ENCODE measurements at regions not wholly inside any gene's neighbourhood (a gene's known extent, or its start where the extent isn't known, plus 50 kb on each side); places are given as distances from the start of the nearest gene placed in this dataset.

DNA sequence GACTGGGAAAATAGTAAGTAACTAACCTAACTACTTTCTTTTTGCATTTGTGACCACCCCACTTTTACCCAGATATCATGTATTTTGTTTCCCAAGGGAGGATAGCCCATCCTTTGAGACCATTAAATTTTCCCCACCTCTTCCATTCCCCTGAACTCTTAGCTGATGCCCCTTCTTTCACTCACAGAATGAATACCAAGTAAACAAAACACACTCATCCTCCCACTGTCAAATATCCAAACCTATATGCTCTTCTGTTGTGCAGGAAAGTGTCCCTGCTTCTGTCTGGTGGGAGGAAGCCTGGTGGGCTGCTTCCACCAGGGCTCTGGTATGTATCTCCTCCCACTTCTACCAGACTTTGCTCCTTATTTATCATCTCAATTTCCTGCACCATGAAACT lies 64.6 kb upstream of the PARD3B start:
- CTCF ChIA-PET, result no interaction called here
- no peaks in the 10 kb centered on the region for H3K9me3 ChIP-seq (ENCODE audit: control insufficient read depth, insufficient read depth, low read depth, low read length)
- POLR2A ChIA-PET, result no interaction called here

DNA sequence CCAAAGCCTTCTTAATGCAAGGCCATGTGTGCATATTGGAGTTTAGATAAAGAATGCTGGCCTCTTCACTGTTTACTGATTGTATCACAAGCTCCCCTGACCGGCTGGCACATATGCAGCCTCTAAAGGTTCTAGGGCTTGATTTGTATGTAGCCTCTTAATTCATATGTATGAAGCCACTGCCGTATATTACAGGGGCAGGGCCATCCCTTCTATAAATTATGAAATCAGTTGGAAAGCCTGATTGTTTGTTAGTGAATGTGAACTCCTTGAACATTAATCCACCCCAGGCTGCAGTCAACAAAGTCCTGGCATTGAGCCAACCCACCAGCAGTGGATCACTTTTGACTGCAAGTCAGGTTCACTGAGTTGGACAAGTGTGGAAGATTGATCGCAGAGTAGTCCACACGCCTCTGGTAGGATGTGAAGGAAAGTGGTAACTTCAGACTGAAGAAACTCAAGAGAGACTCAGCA lies 61.6 kb upstream of the PARD3B start:
- 0 out of 2 replicates have a peak, but pooled peaks have one; percentile 35 for TF ChIP-seq ZNF660 (tag by site-specific recombination; IDR thresholded peaks at IDR 0.05)
- TF ChIP-seq, protein P1, sequence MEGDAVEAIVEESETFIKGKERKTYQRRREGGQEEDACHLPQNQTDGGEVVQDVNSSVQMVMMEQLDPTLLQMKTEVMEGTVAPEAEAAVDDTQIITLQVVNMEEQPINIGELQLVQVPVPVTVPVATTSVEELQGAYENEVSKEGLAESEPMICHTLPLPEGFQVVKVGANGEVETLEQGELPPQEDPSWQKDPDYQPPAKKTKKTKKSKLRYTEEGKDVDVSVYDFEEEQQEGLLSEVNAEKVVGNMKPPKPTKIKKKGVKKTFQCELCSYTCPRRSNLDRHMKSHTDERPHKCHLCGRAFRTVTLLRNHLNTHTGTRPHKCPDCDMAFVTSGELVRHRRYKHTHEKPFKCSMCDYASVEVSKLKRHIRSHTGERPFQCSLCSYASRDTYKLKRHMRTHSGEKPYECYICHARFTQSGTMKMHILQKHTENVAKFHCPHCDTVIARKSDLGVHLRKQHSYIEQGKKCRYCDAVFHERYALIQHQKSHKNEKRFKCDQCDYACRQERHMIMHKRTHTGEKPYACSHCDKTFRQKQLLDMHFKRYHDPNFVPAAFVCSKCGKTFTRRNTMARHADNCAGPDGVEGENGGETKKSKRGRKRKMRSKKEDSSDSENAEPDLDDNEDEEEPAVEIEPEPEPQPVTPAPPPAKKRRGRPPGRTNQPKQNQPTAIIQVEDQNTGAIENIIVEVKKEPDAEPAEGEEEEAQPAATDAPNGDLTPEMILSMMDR (tag by site-specific recombination; IDR thresholded peaks at IDR 0.05), result no peak
- TF ChIP-seq ZBTB17 (tag by site-specific recombination; IDR thresholded peaks at IDR 0.05), result peak; percentile 28; the same call in 1 of the 2 replicates
- TF ChIP-seq, protein P2, sequence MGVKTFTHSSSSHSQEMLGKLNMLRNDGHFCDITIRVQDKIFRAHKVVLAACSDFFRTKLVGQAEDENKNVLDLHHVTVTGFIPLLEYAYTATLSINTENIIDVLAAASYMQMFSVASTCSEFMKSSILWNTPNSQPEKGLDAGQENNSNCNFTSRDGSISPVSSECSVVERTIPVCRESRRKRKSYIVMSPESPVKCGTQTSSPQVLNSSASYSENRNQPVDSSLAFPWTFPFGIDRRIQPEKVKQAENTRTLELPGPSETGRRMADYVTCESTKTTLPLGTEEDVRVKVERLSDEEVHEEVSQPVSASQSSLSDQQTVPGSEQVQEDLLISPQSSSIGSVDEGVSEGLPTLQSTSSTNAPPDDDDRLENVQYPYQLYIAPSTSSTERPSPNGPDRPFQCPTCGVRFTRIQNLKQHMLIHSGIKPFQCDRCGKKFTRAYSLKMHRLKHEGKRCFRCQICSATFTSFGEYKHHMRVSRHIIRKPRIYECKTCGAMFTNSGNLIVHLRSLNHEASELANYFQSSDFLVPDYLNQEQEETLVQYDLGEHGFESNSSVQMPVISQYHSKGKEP (tag by site-specific recombination; IDR thresholded peaks at IDR 0.05), result peak; percentile 38; the same call in 1 of the 2 replicates
- Histone ChIP-seq H3K4me3 (ENCODE audit: low read depth, low read length) (no peak overlapping the region), H3K4me1 (ENCODE audit: control insufficient read depth, insufficient read depth, low read length) (peaks cover 5% of the 10 kb centered on the region), H3K27ac (ENCODE audit: extremely low read depth, low read depth, low read length) (no peak overlapping the region), H3K36me3 (ENCODE audit: control insufficient read depth in 2 of 2, insufficient read depth in 1 of 2, low read length in 2 of 2) (no peaks in the 10 kb centered on the region), H3K9me3 (ENCODE audit: control insufficient read depth, insufficient read depth, low read depth, low read length) (no peaks in the 10 kb centered on the region)
- CTCF ChIA-PET, result interaction anchor here (0.7 kb wide), 1 partner anchor 205 kb away, joined by 3 read pairs; no protein-coding TSS in a partner anchor
- POLR2A ChIA-PET, result no interaction called here

More for the DNA sequence above, 64.6 kb upstream of the PARD3B start:
- Histone ChIP-seq H3K36me3 (ENCODE audit: control insufficient read depth in 2 of 2, insufficient read depth in 1 of 2, low read length in 2 of 2) (no peaks in the 10 kb centered on the region), H3K4me1 (ENCODE audit: control insufficient read depth, insufficient read depth, low read length) (peaks cover 5% of the 10 kb centered on the region), H3K27ac (ENCODE audit: extremely low read depth, low read depth, low read length) (no peak overlapping the region), H3K4me3 (ENCODE audit: low read depth, low read length) (no peak overlapping the region)
- peak; percentile 24; the same call in 1 of the 2 replicates for TF ChIP-seq EGR2 (tag by site-specific recombination; IDR thresholded peaks at IDR 0.05; ENCODE audit: low read depth)
- TF ChIP-seq ZNF701 (tag by site-specific recombination; IDR thresholded peaks at IDR 0.05), result no peak

DNA sequence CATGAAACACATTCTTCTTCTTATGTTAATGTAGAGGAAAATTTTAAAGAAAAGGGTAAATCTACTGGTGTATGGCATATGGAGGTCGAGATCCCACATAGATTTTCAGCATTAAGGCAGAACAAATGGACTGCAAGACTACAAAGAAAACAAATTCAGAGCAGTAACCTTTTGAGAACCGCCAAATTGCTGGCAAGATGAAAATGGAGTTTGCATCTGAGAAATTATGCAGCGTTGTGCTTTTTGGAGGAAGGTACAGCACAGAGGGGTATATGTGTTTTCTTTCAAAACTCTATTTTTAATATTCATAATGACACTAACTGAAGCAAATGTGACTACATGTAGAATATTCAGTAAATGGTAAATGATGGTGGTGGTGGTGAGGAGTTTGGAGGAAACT lies 59.0 kb upstream of the PARD3B start:
- H3K27ac ChIP-seq (ENCODE audit: extremely low read depth, low read depth, low read length), result no peak overlapping the region
- no peaks in the 10 kb centered on the region for H3K9me3 ChIP-seq (ENCODE audit: control insufficient read depth, insufficient read depth, low read depth, low read length)
- peaks cover 5% of the 10 kb centered on the region for H3K4me1 ChIP-seq (ENCODE audit: control insufficient read depth, insufficient read depth, low read length)
- no peak overlapping the region for H3K4me3 ChIP-seq (ENCODE audit: low read depth, low read length)
- TF ChIP-seq GFI1B (tag by site-specific recombination; IDR thresholded peaks at IDR 0.05) (no peak), ZNF48 (tag by site-specific recombination; IDR thresholded peaks at IDR 0.05) (no peak), ZNF19 (tag by site-specific recombination; IDR thresholded peaks at IDR 0.05; ENCODE audit: low read depth) (no peak), ZNF350 (tag by site-specific recombination; IDR thresholded peaks at IDR 0.05) (no peak), RBAK (tag by site-specific recombination; IDR thresholded peaks at IDR 0.05) (no peak)
- TF ChIP-seq, protein P3, sequence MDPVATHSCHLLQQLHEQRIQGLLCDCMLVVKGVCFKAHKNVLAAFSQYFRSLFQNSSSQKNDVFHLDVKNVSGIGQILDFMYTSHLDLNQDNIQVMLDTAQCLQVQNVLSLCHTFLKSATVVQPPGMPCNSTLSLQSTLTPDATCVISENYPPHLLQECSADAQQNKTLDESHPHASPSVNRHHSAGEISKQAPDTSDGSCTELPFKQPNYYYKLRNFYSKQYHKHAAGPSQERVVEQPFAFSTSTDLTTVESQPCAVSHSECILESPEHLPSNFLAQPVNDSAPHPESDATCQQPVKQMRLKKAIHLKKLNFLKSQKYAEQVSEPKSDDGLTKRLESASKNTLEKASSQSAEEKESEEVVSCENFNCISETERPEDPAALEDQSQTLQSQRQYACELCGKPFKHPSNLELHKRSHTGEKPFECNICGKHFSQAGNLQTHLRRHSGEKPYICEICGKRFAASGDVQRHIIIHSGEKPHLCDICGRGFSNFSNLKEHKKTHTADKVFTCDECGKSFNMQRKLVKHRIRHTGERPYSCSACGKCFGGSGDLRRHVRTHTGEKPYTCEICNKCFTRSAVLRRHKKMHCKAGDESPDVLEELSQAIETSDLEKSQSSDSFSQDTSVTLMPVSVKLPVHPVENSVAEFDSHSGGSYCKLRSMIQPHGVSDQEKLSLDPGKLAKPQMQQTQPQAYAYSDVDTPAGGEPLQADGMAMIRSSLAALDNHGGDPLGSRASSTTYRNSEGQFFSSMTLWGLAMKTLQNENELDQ (tag by site-specific recombination; IDR thresholded peaks at IDR 0.05; ENCODE audit: low read depth), result no peak
- ChIA-PET POLR2A (no interaction called here), CTCF (no interaction called here)
- H3K36me3 ChIP-seq (ENCODE audit: control insufficient read depth in 2 of 2, insufficient read depth in 1 of 2, low read length in 2 of 2), result no peaks in the 10 kb centered on the region

DNA sequence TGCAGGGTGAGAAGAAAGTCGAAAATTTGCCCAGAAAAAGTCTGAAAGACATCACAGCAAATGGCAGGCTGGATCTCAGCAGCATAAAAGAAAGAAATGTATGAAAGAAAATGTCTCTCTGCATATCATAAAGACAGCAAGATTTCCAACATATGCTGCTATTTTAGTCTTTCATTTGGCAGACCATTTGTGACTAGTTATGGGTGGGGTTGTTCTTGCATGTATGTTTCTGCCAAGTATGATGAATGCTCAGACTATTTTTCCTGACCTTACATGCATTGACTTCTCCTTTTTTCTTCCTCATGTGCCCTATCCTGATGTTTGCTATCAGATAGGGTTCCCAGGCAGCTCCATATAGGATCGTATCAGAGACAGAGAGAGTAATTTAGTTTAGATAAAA lies 58.5 kb upstream of the PARD3B start:
- CTCF ChIA-PET, result interaction anchor here (1.2 kb wide), 1 partner anchor 18 kb away, joined by 3 read pairs; no protein-coding TSS in a partner anchor
- Histone ChIP-seq H3K4me3 (ENCODE audit: low read depth, low read length) (no peak overlapping the region), H3K4me1 (ENCODE audit: control insufficient read depth, insufficient read depth, low read length) (peaks cover 5% of the 10 kb centered on the region), H3K9me3 (ENCODE audit: control insufficient read depth, insufficient read depth, low read depth, low read length) (no peaks in the 10 kb centered on the region), H3K36me3 (ENCODE audit: control insufficient read depth in 2 of 2, insufficient read depth in 1 of 2, low read length in 2 of 2) (no peaks in the 10 kb centered on the region), H3K27ac (ENCODE audit: extremely low read depth, low read depth, low read length) (no peak overlapping the region)
- POLR2A ChIA-PET, result no interaction called here
- TF ChIP-seq ZBTB8A (tag by site-specific recombination; IDR thresholded peaks at IDR 0.05) (no peak), ZNF37A (tag by site-specific recombination; IDR thresholded peaks at IDR 0.05) (no peak), ZNF768 (tag by site-specific recombination; IDR thresholded peaks at IDR 0.05) (no peak), ZNF514 (tag by site-specific recombination; IDR thresholded peaks at IDR 0.05) (no peak), ZNF549 (tag by site-specific recombination; IDR thresholded peaks at IDR 0.05) (no peak), ZNF394 (tag by site-specific recombination; IDR thresholded peaks at IDR 0.05; ENCODE audit: borderline replicate concordance) (no peak), ZFHX2 (tag by site-specific recombination; conservative IDR thresholded peaks at IDR 0.05) (no peak), HOXD13 (CRISPR knock-in tag; IDR thresholded peaks at IDR 0.05; ENCODE audit: borderline replicate concordance) (no peak), SALL2 (tag by site-specific recombination; IDR thresholded peaks at IDR 0.05; ENCODE audit: borderline replicate concordance) (no peak)
- TF ChIP-seq, protein P4, sequence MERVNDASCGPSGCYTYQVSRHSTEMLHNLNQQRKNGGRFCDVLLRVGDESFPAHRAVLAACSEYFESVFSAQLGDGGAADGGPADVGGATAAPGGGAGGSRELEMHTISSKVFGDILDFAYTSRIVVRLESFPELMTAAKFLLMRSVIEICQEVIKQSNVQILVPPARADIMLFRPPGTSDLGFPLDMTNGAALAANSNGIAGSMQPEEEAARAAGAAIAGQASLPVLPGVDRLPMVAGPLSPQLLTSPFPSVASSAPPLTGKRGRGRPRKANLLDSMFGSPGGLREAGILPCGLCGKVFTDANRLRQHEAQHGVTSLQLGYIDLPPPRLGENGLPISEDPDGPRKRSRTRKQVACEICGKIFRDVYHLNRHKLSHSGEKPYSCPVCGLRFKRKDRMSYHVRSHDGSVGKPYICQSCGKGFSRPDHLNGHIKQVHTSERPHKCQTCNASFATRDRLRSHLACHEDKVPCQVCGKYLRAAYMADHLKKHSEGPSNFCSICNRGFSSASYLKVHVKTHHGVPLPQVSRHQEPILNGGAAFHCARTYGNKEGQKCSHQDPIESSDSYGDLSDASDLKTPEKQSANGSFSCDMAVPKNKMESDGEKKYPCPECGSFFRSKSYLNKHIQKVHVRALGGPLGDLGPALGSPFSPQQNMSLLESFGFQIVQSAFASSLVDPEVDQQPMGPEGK (tag by site-specific recombination; IDR thresholded peaks at IDR 0.05), result no peak

Data from HEK293 (cell line).